ENCODE measurements at regions not wholly inside any gene's neighbourhood (a gene's known extent, or its start where the extent isn't known, plus 50 kb on each side); places are given as distances from the start of the nearest gene placed in this dataset.
A peak's percentile ranks its signal among the peaks of the same experiment; 100 is the strongest.

GRCh38 chr20:52482044-52482443 is 290.5 kb upstream of the ZFP64 start:
- no peak overlapping the region for H2AFZ ChIP-seq
- no peaks in the 10 kb centered on the region for H3K9me3 ChIP-seq (ENCODE audit: low read depth)
- in situ Hi-C loops (cut with MboI), result no loop called here
- peaks cover 7% of the 10 kb centered on the region; the same call in 1 of the 2 replicates for H3F3A ChIP-seq (ENCODE audit: insufficient read depth)
- TF ChIP-seq EZH2 (IDR thresholded peaks at IDR 0.05; ENCODE audit: insufficient read depth, poor library complexity, severe bottlenecking) (no peak), EZH2phosphoT487 (IDR thresholded peaks at IDR 0.05; ENCODE audit: insufficient read depth, low read depth) (no peak)
- H3K27ac ChIP-seq, result no peak overlapping the region
- no peaks in the 10 kb centered on the region for H4K20me1 ChIP-seq (ENCODE audit: insufficient read depth)
- no peak overlapping the region for H3K4me3 ChIP-seq
- H3K4me1 ChIP-seq (ENCODE audit: insufficient read depth), result peaks cover 18% of the 10 kb centered on the region
- H3K36me3 ChIP-seq (ENCODE audit: low read depth), result no peaks in the 10 kb centered on the region
- H3K79me2 ChIP-seq (ENCODE audit: insufficient read depth), result no peaks in the 10 kb centered on the region
- H3K27me3 ChIP-seq (replicated peaks; ENCODE audit: insufficient read depth), result no peaks in the 10 kb centered on the region
- WGBS, 2 experiments (ENCODE audit: low coverage in 1 of 2, low lambda C conversion rate in 2 of 2, missing lambda C conversion rate in 2 of 2), result 90 to 96% methylated on average over 5 of the region's 5 CpGs
- DNase-seq, result peak; percentile 14
- no peaks in the 10 kb centered on the region for H3K9me2 ChIP-seq (ENCODE audit: insufficient read depth)
- H3K9ac ChIP-seq, result no peak overlapping the region
- H3K4me2 ChIP-seq (ENCODE audit: unreplicated experiment), result no peak overlapping the region

- no peak for TF ChIP-seq EZH2phosphoT487 (IDR thresholded peaks at IDR 0.05; ENCODE audit: insufficient read depth, low read depth)
- no peak for TF ChIP-seq EZH2 (IDR thresholded peaks at IDR 0.05; ENCODE audit: insufficient read depth, poor library complexity, severe bottlenecking)
- in situ Hi-C loops (cut with MboI), result no loop called here
Measured at GRCh38 chr20:52481443-52481842, 289.9 kb upstream of the ZFP64 start.

GRCh38 chr20:52476074-52476750 is 284.6 kb upstream of the ZFP64 start:
- Histone ChIP-seq H3K4me1 (ENCODE audit: insufficient read depth) (no peaks in the 10 kb centered on the region), H4K20me1 (ENCODE audit: insufficient read depth) (no peaks in the 10 kb centered on the region), H3K9ac (no peak overlapping the region), H3K9me3 (ENCODE audit: low read depth) (no peaks in the 10 kb centered on the region), H3K79me2 (ENCODE audit: insufficient read depth) (no peaks in the 10 kb centered on the region), H3K4me3 (no peak overlapping the region), H3K27ac (no peak overlapping the region), H3F3A (ENCODE audit: insufficient read depth) (no peaks in the 10 kb centered on the region), H2AFZ (no peak overlapping the region), H3K36me3 (ENCODE audit: low read depth) (no peaks in the 10 kb centered on the region), H3K27me3 (replicated peaks; ENCODE audit: insufficient read depth) (no peaks in the 10 kb centered on the region), H3K9me2 (ENCODE audit: insufficient read depth) (no peaks in the 10 kb centered on the region), H3K4me2 (ENCODE audit: unreplicated experiment) (no peak overlapping the region)
- TF ChIP-seq EZH2 (IDR thresholded peaks at IDR 0.05; ENCODE audit: insufficient read depth, poor library complexity, severe bottlenecking) (no peak), EZH2phosphoT487 (IDR thresholded peaks at IDR 0.05; ENCODE audit: insufficient read depth, low read depth) (no peak)
- no peak for DNase-seq
- 77% methylated on average over 9 of the region's 9 CpGs for WGBS, 2 experiments (ENCODE audit: low coverage in 1 of 2, low lambda C conversion rate in 2 of 2, missing lambda C conversion rate in 2 of 2)
- in situ Hi-C loops (cut with MboI), result no loop called here

More at GRCh38 chr20:52481443-52481842, 289.9 kb upstream of the ZFP64 start:
- peaks cover 18% of the 10 kb centered on the region for H3K4me1 ChIP-seq (ENCODE audit: insufficient read depth)
- no peaks in the 10 kb centered on the region for H4K20me1 ChIP-seq (ENCODE audit: insufficient read depth)
- H3F3A ChIP-seq (ENCODE audit: insufficient read depth), result peaks cover 7% of the 10 kb centered on the region; the same call in 1 of the 2 replicates
- H2AFZ ChIP-seq, result no peak overlapping the region
- no peaks in the 10 kb centered on the region for H3K9me2 ChIP-seq (ENCODE audit: insufficient read depth)
- H3K4me2 ChIP-seq (ENCODE audit: unreplicated experiment), result no peak overlapping the region
- H3K4me3 ChIP-seq, result no peak overlapping the region
- WGBS, 2 experiments (ENCODE audit: low coverage in 1 of 2, low lambda C conversion rate in 2 of 2, missing lambda C conversion rate in 2 of 2), result 59 to 64% methylated on average over 3 of the region's 3 CpGs
- no peaks in the 10 kb centered on the region for H3K79me2 ChIP-seq (ENCODE audit: insufficient read depth)
- DNase-seq, result no peak
- H3K27me3 ChIP-seq (replicated peaks; ENCODE audit: insufficient read depth), result no peaks in the 10 kb centered on the region
- H3K9ac ChIP-seq, result no peak overlapping the region
- no peaks in the 10 kb centered on the region for H3K9me3 ChIP-seq (ENCODE audit: low read depth)
- H3K27ac ChIP-seq, result no peak overlapping the region
- H3K36me3 ChIP-seq (ENCODE audit: low read depth), result no peaks in the 10 kb centered on the region

- Histone ChIP-seq H3K9me2 (ENCODE audit: insufficient read depth) (no peaks in the 10 kb centered on the region), H3K79me2 (ENCODE audit: insufficient read depth) (no peaks in the 10 kb centered on the region), H3K9ac (no peak overlapping the region), H2AFZ (no peak overlapping the region), H3K9me3 (ENCODE audit: low read depth) (no peaks in the 10 kb centered on the region), H3K27ac (no peak overlapping the region), H3K27me3 (replicated peaks; ENCODE audit: insufficient read depth) (no peaks in the 10 kb centered on the region), H3K4me1 (ENCODE audit: insufficient read depth) (no peaks in the 10 kb centered on the region), H3K4me2 (ENCODE audit: unreplicated experiment) (no peak overlapping the region), H4K20me1 (ENCODE audit: insufficient read depth) (no peaks in the 10 kb centered on the region), H3F3A (ENCODE audit: insufficient read depth) (no peaks in the 10 kb centered on the region), H3K4me3 (no peak overlapping the region), H3K36me3 (ENCODE audit: low read depth) (no peaks in the 10 kb centered on the region)
- in situ Hi-C loops (cut with MboI), result no loop called here
- TF ChIP-seq EZH2 (IDR thresholded peaks at IDR 0.05; ENCODE audit: insufficient read depth, poor library complexity, severe bottlenecking), result no peak
- no peak for TF ChIP-seq EZH2phosphoT487 (IDR thresholded peaks at IDR 0.05; ENCODE audit: insufficient read depth, low read depth)
- DNase-seq, result no peak
- 75 to 83% methylated on average over 3 of the region's 3 CpGs for WGBS, 2 experiments (ENCODE audit: low coverage in 1 of 2, low lambda C conversion rate in 2 of 2, missing lambda C conversion rate in 2 of 2)
Measured at GRCh38 chr20:52473186-52473585, 281.6 kb upstream of the ZFP64 start.
